ENCODE measurements at regions not wholly inside any gene's neighbourhood (a gene's known extent, or its start where the extent isn't known, plus 50 kb on each side); places are given as distances from the start of the nearest gene placed in this dataset.
"Not testable (repeated sequence)": the region's sequence is repeated elsewhere in the genome, so short reads cannot be mapped to it uniquely, and the experiment has no call there.

GRCh38 chr3:177710506-177710905 lies 513.2 kb upstream of the TBL1XR1 start:
- ChIA-PET POLR2A (no interaction called here), CTCF (no interaction called here)
- DNase-seq: no peak
- Mint-ChIP-seq H3K36me3 (ENCODE audit: low read depth) (no peaks in the 10 kb centered on the region), H3K27me3 (no peaks in the 10 kb centered on the region), H3K27ac (no peak overlapping the region), H3K4me3 (no peak overlapping the region), H3K4me1 (no peaks in the 10 kb centered on the region), H3K9me3 (no peaks in the 10 kb centered on the region)

GRCh38 chr3:177711637-177712036 lies 514.4 kb upstream of the TBL1XR1 start:
- Mint-ChIP-seq H3K27me3 (no peaks in the 10 kb centered on the region), H3K9me3 (no peaks in the 10 kb centered on the region), H3K4me3 (no peak overlapping the region), H3K4me1 (no peaks in the 10 kb centered on the region), H3K36me3 (ENCODE audit: low read depth) (no peaks in the 10 kb centered on the region), H3K27ac (no peak overlapping the region)
- no peak for DNase-seq
- CTCF ChIA-PET: no interaction called here
- POLR2A ChIA-PET: no interaction called here

- Mint-ChIP-seq H3K27ac (no peak overlapping the region), H3K9me3 (no peaks in the 10 kb centered on the region), H3K4me3 (no peak overlapping the region), H3K36me3 (ENCODE audit: low read depth) (no peaks in the 10 kb centered on the region), H3K4me1 (no peaks in the 10 kb centered on the region), H3K27me3 (no peaks in the 10 kb centered on the region)
- ChIA-PET CTCF (no interaction called here), POLR2A (no interaction called here)
- no peak for DNase-seq
Measured at GRCh38 chr3:177713928-177714900, 516.9 kb upstream of the TBL1XR1 start.

GRCh38 chr3:177714945-177715344 lies 517.7 kb upstream of the TBL1XR1 start:
- H3K4me3 Mint-ChIP-seq: no peak overlapping the region
- no peaks in the 10 kb centered on the region for H3K27me3 Mint-ChIP-seq
- CTCF ChIA-PET: no interaction called here
- H3K4me1 Mint-ChIP-seq: no peaks in the 10 kb centered on the region
- no peaks in the 10 kb centered on the region for H3K36me3 Mint-ChIP-seq (ENCODE audit: low read depth)
- no peak for DNase-seq
- POLR2A ChIA-PET: no interaction called here
- H3K9me3 Mint-ChIP-seq: no peaks in the 10 kb centered on the region
- H3K27ac Mint-ChIP-seq: no peak overlapping the region

- CTCF ChIA-PET: no interaction called here
- Mint-ChIP-seq H3K4me3 (no peak overlapping the region), H3K4me1 (no peaks in the 10 kb centered on the region), H3K36me3 (ENCODE audit: low read depth) (no peaks in the 10 kb centered on the region), H3K27ac (no peak overlapping the region), H3K27me3 (no peaks in the 10 kb centered on the region), H3K9me3 (no peaks in the 10 kb centered on the region)
- DNase-seq: no peak
- POLR2A ChIA-PET: no interaction called here
Measured at GRCh38 chr3:177715980-177716379, 518.7 kb upstream of the TBL1XR1 start.

GRCh38 chr3:177720927-177721326 lies 523.6 kb upstream of the TBL1XR1 start:
- POLR2A ChIA-PET: not testable (repeated sequence)

GRCh38 chr3:177721864-177722785 lies 524.8 kb upstream of the TBL1XR1 start:
- Mint-ChIP-seq H3K4me3 (no peak overlapping the region), H3K36me3 (ENCODE audit: low read depth) (no peaks in the 10 kb centered on the region), H3K27ac (no peak overlapping the region), H3K27me3 (no peaks in the 10 kb centered on the region), H3K9me3 (peaks cover 1% of the 10 kb centered on the region), H3K4me1 (peaks cover 8% of the 10 kb centered on the region)
- no peak for DNase-seq
- POLR2A ChIA-PET: no interaction called here
- CTCF ChIA-PET: no interaction called here

More at GRCh38 chr3:177720927-177721326, 523.6 kb upstream of the TBL1XR1 start:
- H3K27me3 Mint-ChIP-seq; H3K27ac Mint-ChIP-seq; H3K9me3 Mint-ChIP-seq; CTCF ChIA-PET; DNase-seq; H3K36me3 Mint-ChIP-seq (ENCODE audit: low read depth); H3K4me3 Mint-ChIP-seq; H3K4me1 Mint-ChIP-seq: not testable (repeated sequence)

GRCh38 chr3:177724020-177724638 lies 526.8 kb upstream of the TBL1XR1 start:
- Mint-ChIP-seq H3K4me1 (peaks cover 8% of the 10 kb centered on the region), H3K9me3 (peaks cover 5% of the 10 kb centered on the region), H3K36me3 (ENCODE audit: low read depth) (no peaks in the 10 kb centered on the region), H3K27me3 (no peaks in the 10 kb centered on the region), H3K4me3 (no peak overlapping the region), H3K27ac (no peak overlapping the region)
- ChIA-PET POLR2A (no interaction called here), CTCF (no interaction called here)
- no peak for DNase-seq

GRCh38 chr3:177725165-177725564 lies 527.9 kb upstream of the TBL1XR1 start:
- H3K9me3 Mint-ChIP-seq: peaks cover 5% of the 10 kb centered on the region
- no peak overlapping the region for H3K4me3 Mint-ChIP-seq
- H3K27me3 Mint-ChIP-seq: no peaks in the 10 kb centered on the region
- no peaks in the 10 kb centered on the region for H3K36me3 Mint-ChIP-seq (ENCODE audit: low read depth)
- CTCF ChIA-PET: no interaction called here
- H3K27ac Mint-ChIP-seq: no peak overlapping the region
- POLR2A ChIA-PET: no interaction called here
- no peak for DNase-seq
- H3K4me1 Mint-ChIP-seq: peaks cover 8% of the 10 kb centered on the region

- DNase-seq: no peak
- Mint-ChIP-seq H3K27ac (no peak overlapping the region), H3K36me3 (ENCODE audit: low read depth) (no peaks in the 10 kb centered on the region), H3K27me3 (no peaks in the 10 kb centered on the region), H3K4me3 (no peak overlapping the region), H3K9me3 (peaks cover 5% of the 10 kb centered on the region), H3K4me1 (peaks cover 8% of the 10 kb centered on the region)
- ChIA-PET POLR2A (no interaction called here), CTCF (no interaction called here)
Measured at GRCh38 chr3:177726807-177727206, 529.5 kb upstream of the TBL1XR1 start.

- DNase-seq: no peak
Measured at GRCh38 chr3:177729956-177730681, 532.8 kb upstream of the TBL1XR1 start.

GRCh38 chr3:177730814-177731213 lies 533.5 kb upstream of the TBL1XR1 start:
- DNase-seq: no peak
- Mint-ChIP-seq H3K4me1 (no peaks in the 10 kb centered on the region), H3K9me3 (peaks cover 5% of the 10 kb centered on the region), H3K36me3 (ENCODE audit: low read depth) (no peaks in the 10 kb centered on the region), H3K27ac (no peak overlapping the region), H3K27me3 (no peaks in the 10 kb centered on the region), H3K4me3 (no peak overlapping the region)
- POLR2A ChIA-PET: no interaction called here
- CTCF ChIA-PET: no interaction called here

More at GRCh38 chr3:177729956-177730681, 532.8 kb upstream of the TBL1XR1 start:
- POLR2A ChIA-PET: no interaction called here
- Mint-ChIP-seq H3K9me3 (peaks cover 5% of the 10 kb centered on the region), H3K4me1 (no peaks in the 10 kb centered on the region), H3K27me3 (no peaks in the 10 kb centered on the region), H3K36me3 (ENCODE audit: low read depth) (no peaks in the 10 kb centered on the region), H3K27ac (no peak overlapping the region), H3K4me3 (no peak overlapping the region)
- CTCF ChIA-PET: no interaction called here
